Ascending aorta (tissue), 2 donors: ENCODE measurements at regions not wholly inside any gene's neighbourhood (a gene's known extent, or its start where the extent isn't known, plus 50 kb on each side); places are given as distances from the start of the nearest gene placed in this dataset.

Source experiments
- DNase-seq, 2 donors: peaks; one replicate each; pipeline ENCODE4 v3.0.0-alpha.2; 2019; ENCODE audit warnings: low spot score in 2 of 2
- H3K27ac ChIP-seq, 2 donors: fragments of 200-600 bp; sonication (generic); one replicate each; pipeline ENCODE4 v1.5.1; 2016 to 2017; ENCODE audit warnings: mild to moderate bottlenecking in 1 of 2
- H3K27me3 ChIP-seq: fragments of 200-600 bp; sonication (generic); one replicate; pipeline ENCODE4 v1.5.1; 2017
- H3K36me3 ChIP-seq, 2 donors: fragments of 200-600 bp; sonication (generic); one replicate each; pipeline ENCODE4 v1.5.1; 2016
- H3K4me1 ChIP-seq, 2 donors: fragments of 200-600 bp; sonication (generic); one replicate each; pipeline ENCODE4 v1.5.1; 2016 to 2017; ENCODE audit warnings: mild to moderate bottlenecking in 1 of 2
- H3K4me3 ChIP-seq, 2 donors: fragments of 200-600 bp; sonication (generic); one replicate each; pipeline ENCODE4 v1.5.1; 2016 to 2017; ENCODE audit warnings: mild to moderate bottlenecking in 1 of 2
- H3K9me3 ChIP-seq, 2 donors: fragments of 200-600 bp; sonication (generic); one replicate each; pipeline ENCODE4 v1.5.1; 2016
- CTCF ChIP-seq, 3 experiments: fragments of 200-600 bp in 2 of 3; fragments of 450-650 bp in 1 of 3; sonication (generic) in 2 of 3; IDR thresholded peaks; one replicate each; pipeline ENCODE4 v1.5.1; 2016 to 2019; ENCODE audit warnings: antibody characterized with exemption in 3 of 3, mild to moderate bottlenecking in 1 of 3, moderate library complexity in 1 of 3
- intact Hi-C: fragments of 100-400 bp; cut with DNase I; formaldehyde crosslinking; loops from one replicate; pipeline ENCODE4 v1.15.1; 2023

GRCh38 chr7:38120076-38120475 is 58.0 kb upstream of the STARD3NL start:
- H3K4me1 ChIP-seq, result no peaks in the 10 kb centered on the region
- intact Hi-C loops, result no loop called here
- H3K27me3 ChIP-seq, result no peaks in the 10 kb centered on the region
- no peak overlapping the region for H3K27ac ChIP-seq
- no peak overlapping the region for H3K4me3 ChIP-seq
- DNase-seq, result no peak
- no peaks in the 10 kb centered on the region for H3K36me3 ChIP-seq
- no peak for TF ChIP-seq CTCF (IDR thresholded peaks at IDR 0.05)
- H3K9me3 ChIP-seq, result no peaks in the 10 kb centered on the region

- TF ChIP-seq CTCF (IDR thresholded peaks at IDR 0.05), result no peak
- H3K4me1 ChIP-seq, result no peaks in the 10 kb centered on the region
- no peak overlapping the region for H3K4me3 ChIP-seq
- H3K36me3 ChIP-seq, result no peaks in the 10 kb centered on the region
- no peaks in the 10 kb centered on the region for H3K9me3 ChIP-seq
- no peak overlapping the region for H3K27ac ChIP-seq
- no peak for DNase-seq
- no peaks in the 10 kb centered on the region for H3K27me3 ChIP-seq
- intact Hi-C loops, result no loop called here
These were observed 55.5 kb upstream of the STARD3NL start for GRCh38 chr7:38122501-38122900.

- DNase-seq, result no peak
- H3K27ac ChIP-seq, result no peak overlapping the region
- intact Hi-C loops, result no loop called here
- H3K36me3 ChIP-seq, result no peaks in the 10 kb centered on the region
- H3K9me3 ChIP-seq, result no peaks in the 10 kb centered on the region
- no peaks in the 10 kb centered on the region for H3K27me3 ChIP-seq
- H3K4me3 ChIP-seq, result no peak overlapping the region
- TF ChIP-seq CTCF (IDR thresholded peaks at IDR 0.05), result no peak
- H3K4me1 ChIP-seq, result no peaks in the 10 kb centered on the region
These were observed 54.6 kb upstream of the STARD3NL start for GRCh38 chr7:38123494-38123893.

GRCh38 chr7:38127216-38128207 is 50.5 kb upstream of the STARD3NL start:
- no peak overlapping the region for H3K4me3 ChIP-seq
- TF ChIP-seq CTCF (IDR thresholded peaks at IDR 0.05), result no peak
- H3K9me3 ChIP-seq, result no peaks in the 10 kb centered on the region
- H3K36me3 ChIP-seq, result no peaks in the 10 kb centered on the region
- no peaks in the 10 kb centered on the region for H3K4me1 ChIP-seq
- H3K27ac ChIP-seq, result no peak overlapping the region
- no peaks in the 10 kb centered on the region for H3K27me3 ChIP-seq
- DNase-seq, result no peak
- intact Hi-C loops, result no loop called here
